ENCODE measurements at regions not wholly inside any gene's neighbourhood (a gene's known extent, or its start where the extent isn't known, plus 50 kb on each side); places are given as distances from the start of the nearest gene placed in this dataset.

DNA sequence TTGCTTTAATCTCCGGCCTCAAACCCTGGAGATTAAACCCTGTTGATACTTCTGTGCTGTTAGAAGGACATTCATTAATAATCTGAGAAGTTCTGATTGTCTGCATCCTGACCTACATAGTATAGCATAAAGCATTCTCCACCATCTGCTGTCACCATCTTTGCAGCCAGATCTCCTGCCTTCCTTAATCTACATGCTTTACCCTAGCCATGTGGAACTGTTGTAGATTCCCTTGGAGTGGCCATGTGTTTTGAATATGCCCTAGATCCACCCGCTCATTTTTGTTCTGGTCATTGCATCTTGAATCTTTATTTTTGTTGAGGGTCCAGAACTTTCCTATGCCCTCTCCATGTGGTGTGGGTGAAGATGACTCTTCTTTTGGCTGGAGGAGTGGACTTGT lies 110.3 kb downstream of the OXSM start:
- no peak overlapping the region for H3K4me3 ChIP-seq
- no peak for TF ChIP-seq POLR2A (IDR thresholded peaks at IDR 0.05)
- no peak for TF ChIP-seq CTCF (IDR thresholded peaks at IDR 0.05)
- no peak for ATAC-seq
- peaks cover 0 to 8% (median 0%) of the 10 kb centered on the region in 12 donors for H3K4me1 ChIP-seq
- no peak for DNase-seq
- WGBS, 4 donors = 70 to 95% (median 90%) methylated on average over 2 of the region's 2 CpGs
- no peaks in the 10 kb centered on the region for H3K36me3 ChIP-seq
- no peaks in the 10 kb centered on the region for H3K27me3 ChIP-seq
- intact Hi-C loops (cut with DNase I) = loop anchor here in 7 of 10 donors (5.0 to 10.0 kb wide), 4 partner anchors 212 to 812 kb away; no protein-coding TSS in a partner anchor
- no peak overlapping the region for H3K27ac ChIP-seq
- no peaks in the 10 kb centered on the region for H3K9me3 ChIP-seq

- no peak for TF ChIP-seq CTCF (IDR thresholded peaks at IDR 0.05)
- TF ChIP-seq POLR2A (IDR thresholded peaks at IDR 0.05) = no peak
- H3K27ac ChIP-seq = no peak overlapping the region
- intact Hi-C loops (cut with DNase I) = loop anchor here in 7 of 10 donors (5.0 to 10.0 kb wide), 4 partner anchors 211 to 811 kb away; no protein-coding TSS in a partner anchor
- H3K4me3 ChIP-seq = no peak overlapping the region
- DNase-seq (no peak), ATAC-seq (no peak)
- WGBS, 4 donors = 83 to 92% (median 88%) methylated on average over 2 of the region's 2 CpGs
- no peaks in the 10 kb centered on the region for H3K27me3 ChIP-seq
- H3K4me1 ChIP-seq = peaks cover 0 to 13% (median 0%) of the 10 kb centered on the region in 12 donors
- H3K9me3 ChIP-seq = no peaks in the 10 kb centered on the region
- no peaks in the 10 kb centered on the region for H3K36me3 ChIP-seq
Observed at GRCh38 chr3:25901796-25902195, 111.9 kb downstream of the OXSM start.

DNA sequence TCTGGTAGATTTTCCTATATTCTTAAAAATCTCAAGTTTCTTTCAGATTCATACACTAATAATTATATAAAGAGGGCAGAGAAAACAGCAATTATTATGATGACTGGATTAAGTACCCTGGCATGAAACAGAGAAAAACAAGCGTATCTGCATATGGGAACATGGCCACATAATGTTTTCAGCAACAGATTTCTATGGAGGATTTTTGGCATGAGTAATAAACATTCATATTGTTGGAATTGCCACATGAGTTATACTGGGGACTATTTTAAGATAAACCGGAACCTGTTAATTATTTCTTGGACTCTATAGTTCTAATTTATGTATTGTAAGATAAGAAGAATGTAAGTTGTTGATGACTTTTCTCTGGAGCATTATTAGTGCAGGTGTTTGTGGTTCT lies 112.7 kb downstream of the OXSM start:
- Histone ChIP-seq H3K4me3 (no peak overlapping the region), H3K36me3 (no peaks in the 10 kb centered on the region), H3K27me3 (no peaks in the 10 kb centered on the region), H3K9me3 (no peaks in the 10 kb centered on the region), H3K27ac (no peak overlapping the region), H3K4me1 (peaks cover 0 to 13% (median 0%) of the 10 kb centered on the region in 12 donors)
- ATAC-seq (no peak), DNase-seq (no peak)
- WGBS, 4 donors = 74 to 81% (median 80%) methylated on average over 2 of the region's 2 CpGs
- TF ChIP-seq CTCF (IDR thresholded peaks at IDR 0.05) (no peak), POLR2A (IDR thresholded peaks at IDR 0.05) (no peak)
- intact Hi-C loops (cut with DNase I) = loop anchor here in 7 of 10 donors (5.0 to 10.0 kb wide), 4 partner anchors 210 to 810 kb away; no protein-coding TSS in a partner anchor

DNA sequence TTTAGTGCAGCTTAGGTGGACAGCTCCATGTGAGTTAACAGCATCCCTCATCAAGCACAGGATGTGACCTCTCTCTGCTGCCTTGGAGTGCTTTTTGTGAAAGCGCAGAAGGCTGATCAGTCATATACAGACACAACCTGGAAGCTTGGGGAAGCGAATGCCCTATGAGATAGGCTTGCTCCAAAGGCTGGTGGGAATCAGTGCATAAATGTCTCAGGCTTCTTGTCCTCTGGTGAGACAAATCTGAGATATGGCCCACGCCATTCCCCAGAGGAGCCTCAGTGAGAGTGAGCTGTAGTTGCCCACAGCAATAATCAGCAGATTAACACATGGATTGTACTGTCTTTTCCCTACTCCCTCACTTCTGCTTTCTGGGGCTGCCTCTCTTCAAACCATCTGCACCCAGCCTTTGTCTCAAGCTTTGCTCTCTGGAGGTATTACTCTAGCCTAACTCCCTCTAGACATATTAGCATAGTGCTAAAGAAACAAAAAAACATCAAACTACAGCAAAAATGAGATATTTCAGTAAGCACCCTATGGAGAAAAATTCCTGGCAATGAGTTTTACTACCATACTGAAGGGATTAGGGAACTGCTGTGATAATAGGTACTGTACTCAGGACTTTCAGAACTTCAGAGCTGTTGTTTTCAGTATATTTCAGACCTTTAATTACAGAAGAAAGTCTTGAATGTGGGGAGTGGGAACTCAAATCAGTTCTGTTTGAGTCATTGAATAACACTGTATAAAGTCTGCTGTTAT lies 113.7 kb downstream of the OXSM start:
- Histone ChIP-seq H3K9me3 (no peaks in the 10 kb centered on the region), H3K4me1 (peaks cover 0 to 13% (median 0%) of the 10 kb centered on the region in 12 donors), H3K36me3 (no peaks in the 10 kb centered on the region), H3K27me3 (no peaks in the 10 kb centered on the region), H3K4me3 (no peak overlapping the region), H3K27ac (peak overlapping the region in 1 of 12 donors; percentile 31)
- 79 to 87% (median 81%) methylated on average over 3 of the region's 3 CpGs for WGBS, 4 donors
- intact Hi-C loops (cut with DNase I) = loop anchor here (2.0 to 10.0 kb wide), 9 partner anchors 209 to 811 kb away; no protein-coding TSS in a partner anchor
- no peak for TF ChIP-seq POLR2A (IDR thresholded peaks at IDR 0.05)
- TF ChIP-seq CTCF (IDR thresholded peaks at IDR 0.05) = no peak
- ATAC-seq (no peak), DNase-seq (no peak)
